ENCODE measurements at regions not wholly inside any gene's neighbourhood (a gene's known extent, or its start where the extent isn't known, plus 50 kb on each side); places are given as distances from the start of the nearest gene placed in this dataset.

GRCh38 chr1:10909697-10910680, 102.5 kb upstream of the TARDBP start:
- WGBS, 2 donors, result 34 to 50% methylated on average over 5 to 19 of the region's 22 CpGs
- ATAC-seq, result no peak
- no peak overlapping the region for H3K27ac ChIP-seq
- H3K27me3 ChIP-seq, result no peaks in the 10 kb centered on the region
- no peaks in the 10 kb centered on the region for H3K36me3 ChIP-seq (replicated peaks in 1 of 2; ENCODE audit: insufficient read depth in 1 of 2, low read depth in 2 of 2)
- no peak for TF ChIP-seq POLR2A (IDR thresholded peaks at IDR 0.05)
- TF ChIP-seq CTCF (IDR thresholded peaks at IDR 0.05), result peak; percentile 39 to 50 (median 43)
- DNase-seq, result peak; percentile 51 to 72 (median 56)
- no peak overlapping the region for H3K4me3 ChIP-seq
- intact Hi-C loops (cut with DNase I), result no loop called here
- no peaks in the 10 kb centered on the region for H3K9me3 ChIP-seq
- H3K4me1 ChIP-seq, result no peaks in the 10 kb centered on the region

- Histone ChIP-seq H3K36me3 (replicated peaks in 1 of 2; ENCODE audit: insufficient read depth in 1 of 2, low read depth in 2 of 2) (no peaks in the 10 kb centered on the region), H3K27ac (no peak overlapping the region), H3K4me1 (no peaks in the 10 kb centered on the region), H3K27me3 (no peaks in the 10 kb centered on the region), H3K9me3 (no peaks in the 10 kb centered on the region), H3K4me3 (no peak overlapping the region)
- intact Hi-C loops (cut with DNase I), result no loop called here
- DNase-seq (no peak), ATAC-seq (no peak)
- 76 to 79% methylated on average over 5 to 13 of the region's 13 CpGs for WGBS, 2 donors
- TF ChIP-seq CTCF (IDR thresholded peaks at IDR 0.05) (no peak), POLR2A (IDR thresholded peaks at IDR 0.05) (no peak)
Measured at GRCh38 chr1:10910681-10911489, 101.6 kb upstream of the TARDBP start.

- ATAC-seq (no peak), DNase-seq (no peak)
- Histone ChIP-seq H3K27ac (no peak overlapping the region), H3K4me1 (no peaks in the 10 kb centered on the region), H3K36me3 (replicated peaks in 1 of 2; ENCODE audit: insufficient read depth in 1 of 2, low read depth in 2 of 2) (no peaks in the 10 kb centered on the region), H3K9me3 (no peaks in the 10 kb centered on the region), H3K27me3 (no peaks in the 10 kb centered on the region), H3K4me3 (no peak overlapping the region)
- TF ChIP-seq CTCF (IDR thresholded peaks at IDR 0.05), result no peak
- TF ChIP-seq POLR2A (IDR thresholded peaks at IDR 0.05), result no peak
- intact Hi-C loops (cut with DNase I), result no loop called here
- 82 to 83% methylated on average over 2 to 11 of the region's 11 CpGs for WGBS, 2 donors
Measured at GRCh38 chr1:10911490-10912166, 100.8 kb upstream of the TARDBP start.

- Histone ChIP-seq H3K4me1 (no peaks in the 10 kb centered on the region), H3K36me3 (replicated peaks in 1 of 2; ENCODE audit: insufficient read depth in 1 of 2, low read depth in 2 of 2) (no peaks in the 10 kb centered on the region), H3K27ac (no peak overlapping the region), H3K9me3 (no peaks in the 10 kb centered on the region), H3K4me3 (no peak overlapping the region), H3K27me3 (no peaks in the 10 kb centered on the region)
- intact Hi-C loops (cut with DNase I), result no loop called here
- no peak for ATAC-seq
- TF ChIP-seq CTCF (IDR thresholded peaks at IDR 0.05) (no peak), POLR2A (IDR thresholded peaks at IDR 0.05) (no peak)
- no peak for DNase-seq
- 81% methylated on average over 16 to 17 of the region's 17 CpGs for WGBS, 2 donors
Measured at GRCh38 chr1:10912441-10912840, 100.0 kb upstream of the TARDBP start.

All from body of pancreas (tissue), 4 donors.